ENCODE measurements at regions not wholly inside any gene's neighbourhood (a gene's known extent, or its start where the extent isn't known, plus 50 kb on each side); places are given as distances from the start of the nearest gene placed in this dataset.

DNA sequence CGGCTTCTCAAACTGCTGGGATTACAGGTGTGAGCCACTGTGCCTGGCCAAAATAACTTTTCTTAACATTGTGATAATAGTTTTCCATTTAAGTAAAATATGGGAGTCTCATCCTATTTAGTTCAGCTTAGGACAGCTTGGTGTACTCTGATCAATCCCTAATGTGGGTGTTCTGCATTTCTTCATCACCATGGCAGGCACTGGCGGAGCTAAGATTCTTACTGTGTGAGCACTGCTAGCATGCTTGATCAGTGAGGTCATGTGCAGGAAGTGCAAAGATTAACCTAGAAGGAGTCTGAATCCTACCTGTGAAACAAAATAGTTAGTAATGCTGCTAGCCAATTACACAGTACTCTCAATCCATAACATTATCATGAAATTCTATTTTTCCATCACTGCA is 1684.2 kb upstream of the SLC10A2 start:
- TF ChIP-seq, protein P1, sequence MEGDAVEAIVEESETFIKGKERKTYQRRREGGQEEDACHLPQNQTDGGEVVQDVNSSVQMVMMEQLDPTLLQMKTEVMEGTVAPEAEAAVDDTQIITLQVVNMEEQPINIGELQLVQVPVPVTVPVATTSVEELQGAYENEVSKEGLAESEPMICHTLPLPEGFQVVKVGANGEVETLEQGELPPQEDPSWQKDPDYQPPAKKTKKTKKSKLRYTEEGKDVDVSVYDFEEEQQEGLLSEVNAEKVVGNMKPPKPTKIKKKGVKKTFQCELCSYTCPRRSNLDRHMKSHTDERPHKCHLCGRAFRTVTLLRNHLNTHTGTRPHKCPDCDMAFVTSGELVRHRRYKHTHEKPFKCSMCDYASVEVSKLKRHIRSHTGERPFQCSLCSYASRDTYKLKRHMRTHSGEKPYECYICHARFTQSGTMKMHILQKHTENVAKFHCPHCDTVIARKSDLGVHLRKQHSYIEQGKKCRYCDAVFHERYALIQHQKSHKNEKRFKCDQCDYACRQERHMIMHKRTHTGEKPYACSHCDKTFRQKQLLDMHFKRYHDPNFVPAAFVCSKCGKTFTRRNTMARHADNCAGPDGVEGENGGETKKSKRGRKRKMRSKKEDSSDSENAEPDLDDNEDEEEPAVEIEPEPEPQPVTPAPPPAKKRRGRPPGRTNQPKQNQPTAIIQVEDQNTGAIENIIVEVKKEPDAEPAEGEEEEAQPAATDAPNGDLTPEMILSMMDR (conservative IDR thresholded peaks at IDR 0.05; ENCODE audit: low read depth, low read length) = no peak
- TF ChIP-seq EZH2 (IDR thresholded peaks at IDR 0.05; ENCODE audit: low read length, unreplicated experiment) = no peak
